ENCODE measurements at regions not wholly inside any gene's neighbourhood (a gene's known extent, or its start where the extent isn't known, plus 50 kb on each side); places are given as distances from the start of the nearest gene placed in this dataset.

DNA sequence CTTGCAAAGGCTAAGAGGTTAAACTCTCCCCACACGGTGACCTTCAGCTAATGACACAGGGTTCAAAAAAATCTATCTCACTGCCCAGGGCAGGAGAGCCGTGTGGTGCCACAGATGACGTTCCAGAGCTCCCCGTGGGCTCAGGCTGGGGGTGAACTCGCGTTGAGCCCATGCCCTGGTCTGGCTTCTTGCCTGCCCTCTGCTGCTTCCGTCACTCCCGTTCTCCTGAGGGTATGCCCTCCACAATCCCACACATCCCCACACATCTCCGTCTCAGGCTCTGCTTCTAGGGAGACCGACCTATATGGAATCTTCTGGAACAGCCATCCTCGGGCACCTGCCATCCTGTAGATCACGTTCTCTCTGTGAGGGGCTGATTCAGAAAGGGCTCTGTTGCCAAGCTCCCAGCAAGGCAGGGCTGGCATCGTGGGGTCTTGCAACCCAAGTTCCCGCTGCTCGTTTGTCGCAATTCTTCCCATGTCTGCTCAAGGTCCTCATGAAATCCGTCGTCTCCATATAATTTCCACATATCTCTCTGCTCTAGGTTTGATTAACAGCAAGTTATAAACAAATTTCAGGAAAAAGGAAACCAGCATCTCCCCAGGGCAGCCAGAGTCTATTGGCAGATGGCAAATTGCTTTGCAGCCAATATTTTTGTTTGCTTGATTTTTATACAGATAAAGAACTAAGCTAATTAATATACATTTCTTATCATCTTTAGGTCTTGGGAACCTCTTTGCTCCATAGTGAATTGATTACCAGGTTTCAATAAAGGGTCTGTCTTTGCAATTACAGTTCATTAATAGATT, 278.2 kb downstream of the PTPRU start:
- TF ChIP-seq, protein P1, sequence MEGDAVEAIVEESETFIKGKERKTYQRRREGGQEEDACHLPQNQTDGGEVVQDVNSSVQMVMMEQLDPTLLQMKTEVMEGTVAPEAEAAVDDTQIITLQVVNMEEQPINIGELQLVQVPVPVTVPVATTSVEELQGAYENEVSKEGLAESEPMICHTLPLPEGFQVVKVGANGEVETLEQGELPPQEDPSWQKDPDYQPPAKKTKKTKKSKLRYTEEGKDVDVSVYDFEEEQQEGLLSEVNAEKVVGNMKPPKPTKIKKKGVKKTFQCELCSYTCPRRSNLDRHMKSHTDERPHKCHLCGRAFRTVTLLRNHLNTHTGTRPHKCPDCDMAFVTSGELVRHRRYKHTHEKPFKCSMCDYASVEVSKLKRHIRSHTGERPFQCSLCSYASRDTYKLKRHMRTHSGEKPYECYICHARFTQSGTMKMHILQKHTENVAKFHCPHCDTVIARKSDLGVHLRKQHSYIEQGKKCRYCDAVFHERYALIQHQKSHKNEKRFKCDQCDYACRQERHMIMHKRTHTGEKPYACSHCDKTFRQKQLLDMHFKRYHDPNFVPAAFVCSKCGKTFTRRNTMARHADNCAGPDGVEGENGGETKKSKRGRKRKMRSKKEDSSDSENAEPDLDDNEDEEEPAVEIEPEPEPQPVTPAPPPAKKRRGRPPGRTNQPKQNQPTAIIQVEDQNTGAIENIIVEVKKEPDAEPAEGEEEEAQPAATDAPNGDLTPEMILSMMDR (IDR thresholded peaks at IDR 0.05 in 8 of 11, conservative IDR thresholded peaks at IDR 0.05 in 3 of 11): no peak
- TF ChIP-seq POLR2AphosphoS5 (IDR thresholded peaks at IDR 0.05) (no peak), POLR2A (IDR thresholded peaks at IDR 0.05) (no peak)

Measured in spleen (tissue), 7 donors.